GM18861 (cell line): ENCODE measurements at regions not wholly inside any gene's neighbourhood (a gene's known extent, or its start where the extent isn't known, plus 50 kb on each side); places are given as distances from the start of the nearest gene placed in this dataset.

Source experiments
- ATAC-seq: cut with Tn5 transposase; IDR thresholded peaks from one replicate; pipeline ENCODE4 v1.9.1; 2021; ENCODE audit not compliant: unreplicated experiment

GRCh38 chr4:62913065-62913464 is 1496.2 kb downstream of the TECRL start:
- no peak for ATAC-seq

DNA sequence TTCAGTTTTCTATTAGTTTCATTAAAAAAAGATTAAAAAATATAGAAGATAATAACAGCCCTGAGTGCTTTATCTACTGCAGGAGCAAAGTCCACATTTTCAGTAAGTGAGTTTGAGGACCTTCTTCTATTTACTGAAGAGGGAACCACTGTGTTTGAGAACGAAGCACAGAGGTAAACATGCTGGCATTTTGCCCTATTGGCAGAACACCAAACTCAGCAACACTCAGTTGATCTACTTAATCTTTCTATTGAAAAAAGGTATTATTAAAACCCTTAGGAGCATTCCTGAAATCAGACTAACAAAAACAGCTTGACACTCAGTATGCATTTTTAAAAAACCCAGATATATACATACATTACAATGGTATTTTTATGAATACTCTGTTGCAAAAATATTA is 1496.7 kb downstream of the TECRL start:
- ATAC-seq: no peak

DNA sequence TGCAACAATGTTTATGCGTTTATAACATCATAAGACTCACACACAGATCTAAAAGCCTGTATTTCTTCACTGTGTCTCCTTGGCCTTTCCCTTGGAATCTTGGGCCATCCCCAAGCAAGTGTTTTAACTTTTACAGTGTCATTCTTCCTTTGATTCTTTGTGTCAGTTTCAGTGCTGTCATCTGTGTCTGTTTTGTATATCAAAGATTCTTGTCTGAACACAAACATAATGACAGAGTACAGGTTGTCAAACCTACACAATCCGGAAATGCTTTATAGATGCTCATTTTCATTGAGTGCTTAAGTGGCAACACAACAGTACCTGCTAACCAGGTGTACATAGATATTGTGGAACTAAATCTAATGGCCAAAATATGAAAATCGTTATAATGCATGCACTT is 1500.0 kb downstream of the TECRL start:
- ATAC-seq: no peak

DNA sequence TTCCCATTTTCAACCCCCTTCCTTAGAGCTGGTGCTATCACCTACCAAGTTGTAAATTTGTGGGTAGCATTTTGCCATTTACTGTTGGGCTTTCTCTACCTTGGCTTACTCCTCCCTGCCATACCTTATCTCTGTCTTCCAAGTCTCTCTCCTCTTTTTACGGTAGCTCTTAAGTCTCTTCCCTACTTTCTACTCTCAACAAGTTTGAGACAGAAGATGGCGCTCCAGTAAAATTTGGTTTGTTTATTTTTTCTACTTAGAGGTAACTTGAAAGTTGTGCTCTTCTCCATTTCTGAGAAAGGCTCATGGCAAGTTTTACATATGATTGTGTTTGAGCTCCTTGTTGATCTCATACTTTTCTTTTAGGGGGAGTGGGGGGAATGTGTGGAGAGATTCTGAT is 1508.1 kb downstream of the TECRL start:
- no peak for ATAC-seq

- ATAC-seq: no peak
Measured at GRCh38 chr4:62899646-62900364, 1509.4 kb downstream of the TECRL start.

- ATAC-seq: no peak
Measured at GRCh38 chr4:62898115-62898514, 1511.1 kb downstream of the TECRL start.

DNA sequence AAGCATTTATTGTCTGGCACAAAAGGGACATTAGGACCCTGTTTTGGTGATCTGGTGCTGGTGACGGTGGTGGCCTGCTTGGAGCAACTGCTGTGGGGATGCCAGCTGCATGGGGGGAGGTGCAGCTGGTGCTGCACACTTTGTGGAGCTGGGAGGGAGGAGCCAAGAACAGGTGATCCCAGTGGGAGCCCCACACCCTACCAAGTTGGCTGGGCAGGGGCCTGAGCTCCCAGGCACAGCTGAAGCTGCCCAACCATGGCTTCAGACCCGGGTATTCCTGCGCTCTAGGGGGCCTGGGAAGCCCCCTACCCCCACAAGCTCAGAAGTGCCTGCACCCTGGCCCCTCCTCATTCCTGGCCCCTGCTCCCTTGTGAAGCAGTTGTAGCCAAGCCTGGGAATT is 1512.5 kb downstream of the TECRL start:
- no peak for ATAC-seq

- no peak for ATAC-seq
Measured at GRCh38 chr4:62881901-62882300, 1527.3 kb downstream of the TECRL start.

- ATAC-seq: no peak
Measured at GRCh38 chr4:62881210-62881609, 1528.0 kb downstream of the TECRL start.

GRCh38 chr4:62872856-62873255 is 1536.4 kb downstream of the TECRL start:
- no peak for ATAC-seq

- ATAC-seq: no peak
Measured at GRCh38 chr4:62871078-62871477, 1538.2 kb downstream of the TECRL start.

GRCh38 chr4:62870451-62870850 is 1538.8 kb downstream of the TECRL start:
- no peak for ATAC-seq

GRCh38 chr4:62865261-62865660 is 1544.0 kb downstream of the TECRL start:
- ATAC-seq: no peak

DNA sequence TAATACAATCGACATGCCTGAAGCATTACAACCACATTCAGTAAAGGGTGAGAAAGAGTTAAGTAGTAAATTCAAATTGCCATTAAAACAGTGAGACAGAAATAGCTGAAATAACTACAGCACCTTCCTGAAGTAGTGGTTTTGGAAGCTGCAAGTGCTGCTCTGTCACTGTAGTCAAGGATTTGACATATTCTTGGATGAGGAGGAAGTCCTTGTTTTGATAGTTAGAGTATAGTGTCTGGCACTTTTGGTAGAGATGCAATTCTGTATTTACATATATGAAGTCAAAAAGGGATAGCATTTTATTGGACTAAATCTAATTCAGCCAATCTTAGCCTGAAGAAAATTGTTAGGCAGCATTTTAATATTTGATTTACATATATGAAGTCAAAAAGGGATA is 1559.6 kb downstream of the TECRL start:
- no peak for ATAC-seq

DNA sequence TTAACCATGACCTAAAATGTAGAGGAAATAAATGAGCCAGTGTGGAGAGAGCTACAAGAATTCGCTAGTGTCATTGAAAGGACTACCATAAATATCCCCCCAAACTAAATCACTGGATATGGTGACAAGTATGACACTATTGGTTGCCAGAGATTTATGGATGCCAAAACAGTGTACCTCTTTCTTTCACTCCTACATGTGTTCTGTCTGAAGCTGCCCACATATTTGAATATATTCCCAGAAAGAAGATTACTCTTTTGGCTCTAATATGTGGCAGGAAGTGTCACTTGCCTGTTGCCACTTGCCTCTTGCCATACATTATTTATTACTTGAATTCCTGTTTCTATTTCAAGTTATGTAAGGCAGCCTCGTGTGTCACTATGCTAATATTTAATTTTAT is 1573.6 kb downstream of the TECRL start:
- no peak for ATAC-seq

DNA sequence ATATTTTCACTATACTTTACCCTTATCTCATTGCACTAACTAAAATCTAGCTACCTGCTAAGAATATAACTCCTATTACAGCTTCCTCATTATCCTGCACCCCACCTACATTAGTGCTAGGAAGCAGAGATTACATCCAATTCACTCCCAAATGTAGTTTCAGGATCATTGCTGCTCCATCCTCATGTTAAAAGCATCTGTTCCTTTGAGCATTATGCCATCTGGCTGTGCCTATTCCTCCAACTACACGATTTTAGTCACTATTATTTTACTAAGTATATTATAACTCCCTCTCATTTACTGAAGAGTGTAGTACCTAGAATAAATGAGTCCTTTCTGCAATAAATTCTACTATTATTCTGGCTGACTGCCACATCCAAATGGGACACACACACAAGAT is 1586.9 kb downstream of the TECRL start:
- ATAC-seq: no peak

DNA sequence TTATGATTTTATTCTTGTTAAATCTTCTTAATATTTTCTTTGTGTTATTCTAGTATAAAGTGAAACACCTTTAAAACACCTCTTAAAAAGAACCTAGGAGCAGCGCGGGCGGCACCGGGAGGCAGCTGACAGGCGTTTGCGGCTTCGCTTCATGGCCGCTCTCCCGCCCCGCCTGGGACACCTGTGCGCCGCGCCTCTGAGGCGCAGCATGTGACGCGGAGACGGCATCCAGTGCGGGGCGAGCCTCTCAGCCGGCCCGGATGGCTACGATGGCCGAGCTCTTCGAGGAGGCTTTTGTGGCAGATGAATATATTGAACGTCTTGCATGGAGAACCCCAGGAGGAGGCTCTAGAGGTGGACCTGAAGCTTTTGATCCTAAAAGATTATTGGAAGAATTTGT is 1592.7 kb downstream of the TECRL start:
- no peak for ATAC-seq

GRCh38 chr4:62814510-62815047 is 1594.7 kb downstream of the TECRL start:
- ATAC-seq: no peak

DNA sequence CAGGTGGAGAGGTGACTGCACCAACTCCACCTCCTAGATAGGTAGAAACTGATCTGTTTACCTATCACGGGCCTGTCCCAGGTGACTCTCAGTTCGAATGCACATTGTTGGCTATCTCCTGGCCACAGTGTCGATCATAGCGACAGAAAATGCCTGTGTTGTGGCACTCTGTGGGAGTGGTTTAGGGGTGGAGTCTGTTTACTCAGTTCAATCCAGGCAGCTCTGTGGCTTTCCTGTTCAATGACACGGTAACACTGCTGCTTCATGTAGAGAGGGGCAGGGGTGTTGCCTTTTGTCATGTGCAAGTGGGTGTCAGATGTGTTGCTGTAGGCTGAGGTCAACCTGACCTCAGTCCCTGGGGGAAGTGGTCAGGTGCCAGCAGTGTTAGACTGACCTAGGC is 1602.4 kb downstream of the TECRL start:
- no peak for ATAC-seq

DNA sequence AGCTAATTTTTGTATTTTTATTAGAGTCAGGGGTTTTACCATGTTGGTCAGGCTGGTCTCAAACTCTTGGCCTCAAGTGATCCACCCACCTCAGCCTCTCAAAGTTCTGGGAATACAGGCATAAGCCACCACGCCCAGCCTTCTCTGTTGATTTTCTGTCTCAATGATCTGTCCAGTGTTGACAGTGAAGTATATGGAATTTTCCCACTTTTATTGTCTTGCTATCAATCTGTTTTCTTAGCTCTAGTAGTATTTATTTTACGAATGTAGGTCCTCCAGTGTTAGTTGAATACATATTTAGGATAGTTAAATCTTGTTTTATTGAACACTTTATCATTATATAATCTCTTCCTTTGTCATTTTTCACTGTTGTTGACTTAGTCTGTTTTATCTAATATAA is 1603.9 kb downstream of the ADGRL3 start:
- ATAC-seq: no peak

DNA sequence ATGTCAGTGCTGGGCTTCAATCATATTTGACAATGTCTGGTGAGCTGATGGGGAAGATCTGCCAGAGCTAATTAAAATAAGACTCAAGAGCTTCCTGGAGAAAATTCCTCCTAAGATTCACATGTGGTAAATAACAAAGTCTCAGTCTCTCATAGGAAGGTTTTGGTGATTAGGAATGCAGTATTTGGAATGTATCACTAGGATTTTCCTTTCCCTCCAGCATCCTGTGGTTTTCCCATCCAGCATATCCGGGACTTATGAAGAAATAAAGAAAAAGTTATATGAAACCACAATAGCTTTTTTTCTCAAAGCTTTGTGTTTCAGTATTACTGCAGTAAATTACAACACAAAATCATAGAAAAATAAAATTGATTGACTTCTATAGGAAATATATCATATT is 1597.1 kb downstream of the ADGRL3 start:
- no peak for ATAC-seq

- ATAC-seq: no peak
Measured at GRCh38 chr4:62791386-62791785, 1591.3 kb downstream of the ADGRL3 start.

DNA sequence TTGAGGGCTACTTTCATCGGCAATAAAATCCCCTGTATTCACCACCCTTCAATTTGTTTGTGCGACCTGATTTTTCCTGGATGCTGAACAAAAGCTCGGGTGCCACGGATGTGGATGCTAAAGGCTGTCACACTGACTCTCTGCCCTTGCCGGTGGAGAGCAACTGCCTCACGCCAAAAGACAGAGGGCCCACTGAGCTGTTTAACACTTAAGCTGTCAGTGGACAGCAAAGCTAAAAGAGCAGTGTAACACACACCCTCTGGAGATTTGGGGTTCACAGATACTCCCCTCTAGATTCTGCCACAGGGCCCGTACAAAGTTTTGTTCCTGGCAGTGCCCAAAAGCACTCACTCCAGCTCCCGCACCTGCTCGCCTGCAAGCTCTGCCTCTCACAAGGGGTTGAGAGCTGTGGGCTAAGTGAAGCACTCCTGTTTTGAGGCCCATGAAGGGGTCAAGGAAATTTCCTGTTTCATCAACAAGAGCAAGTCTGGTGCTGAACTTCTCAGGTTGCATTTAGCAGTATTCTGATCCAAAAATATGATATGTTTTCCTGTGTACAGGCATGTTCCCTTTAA is 1571.9 kb downstream of the ADGRL3 start:
- no peak for ATAC-seq
